Neural progenitor cell (in vitro differentiated cells): ENCODE measurements at regions not wholly inside any gene's neighbourhood (a gene's known extent, or its start where the extent isn't known, plus 50 kb on each side); places are given as distances from the start of the nearest gene placed in this dataset.

Experiments used
- DNase-seq: peaks from one replicate; pipeline ENCODE4 v3.0.0-alpha.2; 2016; ENCODE audit warnings: low spot score
- H2AFZ ChIP-seq: fragments of 200-600 bp; sonication (generic); replicated peaks from 2 replicates; pipeline ENCODE4 v1.6.1; 2016; ENCODE audit warnings: antibody characterized with exemption
- H3F3A ChIP-seq: fragments of 200-600 bp; sonication (generic); 2 replicates; pipeline ENCODE4 v1.6.1; 2016; ENCODE audit warnings: antibody characterized with exemption, low read depth
- H3K27ac ChIP-seq: fragments of 200-600 bp; sonication (generic); 2 replicates; pipeline ENCODE4 v1.5.1; 2016; ENCODE audit warnings: mild to moderate bottlenecking
- H3K27me3 ChIP-seq: fragments of 200-600 bp; sonication (generic); 2 replicates; pipeline ENCODE4 v1.6.1; 2016; ENCODE audit warnings: mild to moderate bottlenecking, moderate library complexity
- H3K36me3 ChIP-seq: fragments of 200-600 bp; sonication (generic); 2 replicates; pipeline ENCODE4 v1.5.1; 2016
- H3K4me1 ChIP-seq: fragments of 200-600 bp; sonication (generic); 2 replicates; pipeline ENCODE4 v1.6.1; 2016; ENCODE audit warnings: mixed run types
- H3K4me2 ChIP-seq: fragments of 200-600 bp; sonication (generic); 2 replicates; pipeline ENCODE4 v1.6.1; 2016
- H3K4me3 ChIP-seq: fragments of 200-600 bp; sonication (generic); 2 replicates; pipeline ENCODE4 v1.5.1; 2016
- H3K79me2 ChIP-seq: fragments of 200-600 bp; sonication (generic); 2 replicates; pipeline ENCODE4 v1.6.1; 2016; ENCODE audit warnings: low read depth
- H3K9ac ChIP-seq: fragments of 200-600 bp; sonication (generic); 2 replicates; pipeline ENCODE4 v1.6.1; 2016
- H3K9me3 ChIP-seq: fragments of 200-600 bp; sonication (generic); 2 replicates; pipeline ENCODE4 v1.5.1; 2016; ENCODE audit warnings: low read depth
- H4K20me1 ChIP-seq: fragments of 200-600 bp; sonication (generic); 2 replicates; pipeline ENCODE4 v1.6.1; 2016; ENCODE audit warnings: low read depth
- H3K27ac Mint-ChIP-seq: 3 replicates; pipeline ENCODE4 v1.8.0; 2021; ENCODE audit warnings: mixed read lengths
- H3K27me3 Mint-ChIP-seq: 2 replicates; pipeline ENCODE4 v1.8.0; 2022; ENCODE audit warnings: low read depth, mild to moderate bottlenecking, inconsistent platforms, moderate library complexity, mixed read lengths; ENCODE audit not compliant: insufficient read depth
- H3K36me3 Mint-ChIP-seq: 3 replicates; pipeline ENCODE4 v1.8.0; 2021; ENCODE audit warnings: mixed read lengths
- H3K4me1 Mint-ChIP-seq: 3 replicates; pipeline ENCODE4 v1.8.0; 2021; ENCODE audit warnings: mixed read lengths
- H3K4me3 Mint-ChIP-seq: 3 replicates; pipeline ENCODE4 v1.8.0; 2021; ENCODE audit warnings: mild to moderate bottlenecking, moderate library complexity, mixed read lengths
- H3K9me3 Mint-ChIP-seq: 3 replicates; pipeline ENCODE4 v1.8.0; 2020; ENCODE audit warnings: mixed read lengths
- CTCF ChIP-seq: fragments of 200-600 bp; sonication (generic); IDR thresholded peaks from 2 replicates; pipeline ENCODE4 v1.5.1; 2017; ENCODE audit warnings: antibody characterized with exemption, mild to moderate bottlenecking
- EZH2 ChIP-seq: fragments of 200-600 bp; sonication (generic); IDR thresholded peaks from 2 replicates; pipeline ENCODE4 v1.6.1; 2017; ENCODE audit warnings: antibody characterized with exemption, mild to moderate bottlenecking, moderate library complexity
- EZH2phosphoT487 ChIP-seq: fragments of 200-600 bp; sonication (generic); IDR thresholded peaks from 2 replicates; pipeline ENCODE4 v1.6.1; 2017; ENCODE audit warnings: antibody characterized with exemption

- Histone ChIP-seq H3K9ac (no peak overlapping the region), H2AFZ (no peak overlapping the region), H3K4me1 (no peaks in the 10 kb centered on the region), H3K27ac (no peak overlapping the region), H3K9me3 (no peaks in the 10 kb centered on the region), H3K4me3 (no peak overlapping the region), H4K20me1 (no peaks in the 10 kb centered on the region), H3K4me2 (no peak overlapping the region), H3K36me3 (no peaks in the 10 kb centered on the region), H3K27me3 (no peaks in the 10 kb centered on the region), H3K79me2 (no peaks in the 10 kb centered on the region), H3F3A (no peaks in the 10 kb centered on the region)
- Mint-ChIP-seq H3K4me3 (no peak overlapping the region), H3K4me1 (no peaks in the 10 kb centered on the region), H3K9me3 (peaks cover 18% of the 10 kb centered on the region), H3K27me3 (no peaks in the 10 kb centered on the region), H3K36me3 (no peaks in the 10 kb centered on the region), H3K27ac (no peak overlapping the region)
- TF ChIP-seq EZH2phosphoT487 (no peak), CTCF (no peak), EZH2 (no peak)
- DNase-seq: no peak
Measured at GRCh38 chr3:176395240-176395639, 802.0 kb downstream of the TBL1XR1 start.

- Histone ChIP-seq H3K27me3 (no peaks in the 10 kb centered on the region), H3K79me2 (no peaks in the 10 kb centered on the region), H3K27ac (no peak overlapping the region), H4K20me1 (no peaks in the 10 kb centered on the region), H3K4me3 (no peak overlapping the region), H3K9ac (no peak overlapping the region), H3K4me1 (no peaks in the 10 kb centered on the region), H3K36me3 (no peaks in the 10 kb centered on the region), H2AFZ (no peak overlapping the region), H3K9me3 (no peaks in the 10 kb centered on the region), H3F3A (no peaks in the 10 kb centered on the region), H3K4me2 (no peak overlapping the region)
- no peak overlapping the region for H3K27ac Mint-ChIP-seq
- no peaks in the 10 kb centered on the region for H3K9me3 Mint-ChIP-seq
- H3K27me3 Mint-ChIP-seq: no peaks in the 10 kb centered on the region
- H3K4me3 Mint-ChIP-seq: no peak overlapping the region
- no peak for DNase-seq
- no peaks in the 10 kb centered on the region for H3K36me3 Mint-ChIP-seq
- TF ChIP-seq EZH2phosphoT487 (no peak), CTCF (no peak), EZH2 (no peak)
- peaks cover 16% of the 10 kb centered on the region for H3K4me1 Mint-ChIP-seq
Measured at GRCh38 chr3:176378789-176379188, 818.5 kb downstream of the TBL1XR1 start.

- H4K20me1 ChIP-seq: no peaks in the 10 kb centered on the region
- no peak overlapping the region for H3K27ac Mint-ChIP-seq
- no peak overlapping the region for H3K4me3 ChIP-seq
- H3K4me2 ChIP-seq: no peak overlapping the region
- H3K4me3 Mint-ChIP-seq: no peak overlapping the region
- no peaks in the 10 kb centered on the region for H3K27me3 ChIP-seq
- peaks cover 16% of the 10 kb centered on the region for H3K4me1 Mint-ChIP-seq
- H3F3A ChIP-seq: no peaks in the 10 kb centered on the region
- no peaks in the 10 kb centered on the region for H3K9me3 ChIP-seq
- no peak overlapping the region for H3K27ac ChIP-seq
- no peaks in the 10 kb centered on the region for H3K36me3 Mint-ChIP-seq
- TF ChIP-seq EZH2phosphoT487 (no peak), CTCF (no peak), EZH2 (no peak)
- no peaks in the 10 kb centered on the region for H3K27me3 Mint-ChIP-seq
- no peaks in the 10 kb centered on the region for H3K4me1 ChIP-seq
- no peak overlapping the region for H2AFZ ChIP-seq
- no peak overlapping the region for H3K9ac ChIP-seq
- DNase-seq: no peak
- H3K36me3 ChIP-seq: no peaks in the 10 kb centered on the region
- H3K9me3 Mint-ChIP-seq: no peaks in the 10 kb centered on the region
- H3K79me2 ChIP-seq: no peaks in the 10 kb centered on the region
Measured at GRCh38 chr3:176376531-176376930, 820.8 kb downstream of the TBL1XR1 start.

DNA sequence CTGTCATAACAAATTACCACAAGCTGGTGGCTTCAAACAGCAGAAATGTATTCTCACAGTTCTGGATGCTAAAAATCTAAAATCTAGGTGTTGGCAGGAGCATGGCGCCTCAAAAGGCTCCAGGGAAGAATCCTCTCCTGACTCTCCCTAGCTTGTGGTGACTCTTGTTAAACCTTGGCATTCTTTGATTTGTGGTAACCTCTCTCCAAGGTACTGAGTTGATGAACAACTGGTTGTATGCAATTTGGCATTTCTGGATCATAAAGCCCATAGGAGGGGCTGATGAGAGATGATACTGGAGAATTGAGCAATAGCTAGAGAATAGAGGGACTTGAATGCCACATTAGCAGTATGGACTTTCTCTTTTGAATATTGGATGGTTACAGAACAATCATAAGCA lies 821.8 kb downstream of the TBL1XR1 start:
- H3K4me3 ChIP-seq: no peak overlapping the region
- H3K27ac ChIP-seq: no peak overlapping the region
- no peaks in the 10 kb centered on the region for H4K20me1 ChIP-seq
- TF ChIP-seq CTCF (no peak), EZH2phosphoT487 (no peak)
- DNase-seq: no peak
- H3K9me3 ChIP-seq: no peaks in the 10 kb centered on the region
- H3K4me2 ChIP-seq: no peak overlapping the region
- no peaks in the 10 kb centered on the region for H3F3A ChIP-seq
- no peak overlapping the region for H3K9ac ChIP-seq
- no peaks in the 10 kb centered on the region for H3K36me3 ChIP-seq
- no peaks in the 10 kb centered on the region for H3K9me3 Mint-ChIP-seq
- H3K4me1 Mint-ChIP-seq: peaks cover 16% of the 10 kb centered on the region
- H3K79me2 ChIP-seq: no peaks in the 10 kb centered on the region
- H3K36me3 Mint-ChIP-seq: no peaks in the 10 kb centered on the region
- H3K27me3 ChIP-seq: no peaks in the 10 kb centered on the region
- no peaks in the 10 kb centered on the region for H3K4me1 ChIP-seq
- no peaks in the 10 kb centered on the region for H3K27me3 Mint-ChIP-seq
- no peak overlapping the region for H2AFZ ChIP-seq
- no peak overlapping the region for H3K27ac Mint-ChIP-seq
- H3K4me3 Mint-ChIP-seq: no peak overlapping the region
